Osteoblast (primary cell): ENCODE measurements at regions not wholly inside any gene's neighbourhood (a gene's known extent, or its start where the extent isn't known, plus 50 kb on each side); places are given as distances from the start of the nearest gene placed in this dataset.
A peak's percentile ranks its signal among the peaks of the same experiment; 100 is the strongest.

Source experiments
- DNase-seq: peaks from one replicate; pipeline ENCODE4 v3.0.0; 2011; ENCODE audit warnings: low spot score, mixed read lengths; ENCODE audit not compliant: insufficient read length; ENCODE audit errors: missing footprints
- H2AFZ ChIP-seq: 2 replicates; pipeline ENCODE4 v1.6.0; 2011; ENCODE audit warnings: mild to moderate bottlenecking, low read length
- H3K27ac ChIP-seq: 2 replicates; pipeline ENCODE4 v1.5.1; 2011; ENCODE audit warnings: mild to moderate bottlenecking, low read depth, low read length, moderate library complexity
- H3K27me3 ChIP-seq: 2 replicates; pipeline ENCODE4 v1.6.0; 2012; ENCODE audit warnings: mild to moderate bottlenecking, control low read depth, inconsistent platforms, low read length, moderate library complexity; ENCODE audit not compliant: insufficient read depth
- H3K36me3 ChIP-seq: 2 replicates; pipeline ENCODE4 v1.5.1; 2011; ENCODE audit warnings: mild to moderate bottlenecking, low read length, control low read depth, moderate library complexity; ENCODE audit not compliant: insufficient read depth
- H3K4me1 ChIP-seq: 2 replicates; pipeline ENCODE4 v1.5.1; 2011; ENCODE audit warnings: mild to moderate bottlenecking, low read length, control low read depth, moderate library complexity; ENCODE audit not compliant: insufficient read depth
- H3K4me2 ChIP-seq: 2 replicates; pipeline ENCODE4 v1.6.0; 2011; ENCODE audit warnings: mild to moderate bottlenecking, low read length; ENCODE audit not compliant: insufficient read depth
- H3K4me3 ChIP-seq: fragments of 200-600 bp; sonication (generic); 3 replicates; pipeline ENCODE4 v1.5.1; 2012; ENCODE audit warnings: mild to moderate bottlenecking, low read length, inconsistent platforms; ENCODE audit not compliant: insufficient read depth
- H3K79me2 ChIP-seq: 2 replicates; pipeline ENCODE4 v1.6.0; 2012; ENCODE audit warnings: mild to moderate bottlenecking, low read length, control low read depth, inconsistent platforms; ENCODE audit not compliant: insufficient read depth
- H3K9me3 ChIP-seq: 2 replicates; pipeline ENCODE4 v1.5.1; 2011; ENCODE audit warnings: low read depth, low read length, control low read depth
- H4K20me1 ChIP-seq: 2 replicates; pipeline ENCODE4 v1.6.0; 2012; ENCODE audit warnings: mild to moderate bottlenecking, low read length, control low read depth; ENCODE audit not compliant: insufficient read depth
- CTCF ChIP-seq: IDR thresholded peaks from 2 replicates; pipeline ENCODE4 v1.5.1; 2011; ENCODE audit warnings: mild to moderate bottlenecking, low read depth, low read length, moderate library complexity; ENCODE audit errors: extremely low read depth

- no peak for TF ChIP-seq CTCF
Observed at GRCh38 chr11:8325591-8326304, 62.1 kb upstream of the LMO1 start.

GRCh38 chr11:8323161-8323935, 59.7 kb upstream of the LMO1 start:
- no peak overlapping the region for H3K4me3 ChIP-seq
- no peak overlapping the region for H3K27ac ChIP-seq
- no peak overlapping the region for H2AFZ ChIP-seq
- H3K9me3 ChIP-seq: no peaks in the 10 kb centered on the region
- no peaks in the 10 kb centered on the region for H3K36me3 ChIP-seq
- H3K4me1 ChIP-seq: no peaks in the 10 kb centered on the region
- peak; percentile 57 for DNase-seq
- no peak for TF ChIP-seq CTCF
- peaks cover 4% of the 10 kb centered on the region for H4K20me1 ChIP-seq
- H3K27me3 ChIP-seq: no peaks in the 10 kb centered on the region
- H3K79me2 ChIP-seq: no peaks in the 10 kb centered on the region
- no peak overlapping the region for H3K4me2 ChIP-seq

More at GRCh38 chr11:8325591-8326304, 62.1 kb upstream of the LMO1 start:
- Histone ChIP-seq H3K4me3 (no peak overlapping the region), H2AFZ (no peak overlapping the region), H4K20me1 (peaks cover 4% of the 10 kb centered on the region), H3K27me3 (peaks cover 7% of the 10 kb centered on the region), H3K4me2 (no peak overlapping the region), H3K9me3 (no peaks in the 10 kb centered on the region), H3K27ac (no peak overlapping the region), H3K36me3 (no peaks in the 10 kb centered on the region), H3K79me2 (no peaks in the 10 kb centered on the region), H3K4me1 (peaks cover 3% of the 10 kb centered on the region)
- DNase-seq: peak; percentile 27

GRCh38 chr11:8321876-8322275, 58.2 kb upstream of the LMO1 start:
- H4K20me1 ChIP-seq: peaks cover 4% of the 10 kb centered on the region
- H3K27ac ChIP-seq: no peak overlapping the region
- no peaks in the 10 kb centered on the region for H3K9me3 ChIP-seq
- H3K4me3 ChIP-seq: no peak overlapping the region
- H3K4me1 ChIP-seq: no peaks in the 10 kb centered on the region
- TF ChIP-seq CTCF: no peak
- H3K79me2 ChIP-seq: no peaks in the 10 kb centered on the region
- H2AFZ ChIP-seq: no peak overlapping the region
- no peak for DNase-seq
- no peak overlapping the region for H3K4me2 ChIP-seq
- no peaks in the 10 kb centered on the region for H3K27me3 ChIP-seq
- no peaks in the 10 kb centered on the region for H3K36me3 ChIP-seq

- no peak overlapping the region for H2AFZ ChIP-seq
- H4K20me1 ChIP-seq: peaks cover 4% of the 10 kb centered on the region
- H3K4me2 ChIP-seq: no peak overlapping the region
- no peaks in the 10 kb centered on the region for H3K4me1 ChIP-seq
- H3K27me3 ChIP-seq: no peaks in the 10 kb centered on the region
- no peaks in the 10 kb centered on the region for H3K79me2 ChIP-seq
- no peak overlapping the region for H3K4me3 ChIP-seq
- H3K27ac ChIP-seq: no peak overlapping the region
- H3K36me3 ChIP-seq: no peaks in the 10 kb centered on the region
- DNase-seq: peak; percentile 46
- H3K9me3 ChIP-seq: no peaks in the 10 kb centered on the region
- no peak for TF ChIP-seq CTCF
Observed at GRCh38 chr11:8320076-8320475, 56.4 kb upstream of the LMO1 start.
